WTC11 (cell line): ENCODE measurements at regions not wholly inside any gene's neighbourhood (a gene's known extent, or its start where the extent isn't known, plus 50 kb on each side); places are given as distances from the start of the nearest gene placed in this dataset.

Experiments used
- ATAC-seq: fragments of 200-7000 bp; cut with Tn5 transposase; 2 replicates; pipeline ENCODE4 v1.10.0; 2021; ENCODE audit warnings: mild to moderate bottlenecking, moderate library complexity
- CTCF ChIA-PET: fragments of 300-600 bp; sonication (Branson Sonifier 250); formaldehyde crosslinking; loops from one replicate; lab custom pipeline; 2021; ENCODE audit warnings: antibody characterized with exemption; lab: Charles Lee
- POLR2A ChIA-PET: fragments of 350-600 bp; sonication (Branson Sonifier 250); formaldehyde crosslinking; loops from one replicate; lab custom pipeline; 2021; ENCODE audit warnings: antibody characterized with exemption; lab: Charles Lee
- DNase-seq: peaks from one replicate; pipeline ENCODE4 v3.0.0; 2021; ENCODE audit warnings: low spot score
- H3K27ac Mint-ChIP-seq: 2 replicates; pipeline ENCODE4 v1.8.0; 2021; ENCODE audit warnings: mixed read lengths
- H3K27me3 Mint-ChIP-seq: 2 replicates; pipeline ENCODE4 v1.8.0; 2021; ENCODE audit warnings: low read depth, mild to moderate bottlenecking, moderate library complexity, mixed read lengths
- H3K36me3 Mint-ChIP-seq: 2 replicates; pipeline ENCODE4 v1.8.0; 2021; ENCODE audit warnings: mixed read lengths
- H3K4me1 Mint-ChIP-seq: 2 replicates; pipeline ENCODE4 v1.8.0; 2022; ENCODE audit warnings: mixed read lengths
- H3K4me3 Mint-ChIP-seq: 2 replicates; pipeline ENCODE4 v1.8.0; 2021; ENCODE audit warnings: mild to moderate bottlenecking, moderate library complexity, mixed read lengths
- H3K9me3 Mint-ChIP-seq: 2 replicates; pipeline ENCODE4 v1.8.0; 2021; ENCODE audit warnings: mixed read lengths
- ARID4B ChIP-seq: sonication (generic); formaldehyde crosslinking; IDR thresholded peaks from 2 replicates; pipeline ENCODE4 v1.8.0; 2023; ENCODE audit warnings: missing genetic modification reagents, mild to moderate bottlenecking, borderline replicate concordance
- ELF4 ChIP-seq: sonication (generic); formaldehyde crosslinking; IDR thresholded peaks from 2 replicates; pipeline ENCODE4 v1.8.1; 2022; ENCODE audit warnings: low read depth, mild to moderate bottlenecking, moderate library complexity, missing genetic modification reagents
- GABPB1 ChIP-seq: sonication (generic); formaldehyde crosslinking; IDR thresholded peaks from 2 replicates; pipeline ENCODE4 v1.8.1; 2023; ENCODE audit warnings: mild to moderate bottlenecking, missing genetic modification reagents
- JUN ChIP-seq: sonication (generic); formaldehyde crosslinking; IDR thresholded peaks from 2 replicates; pipeline ENCODE4 v1.8.0; 2023; ENCODE audit warnings: mild to moderate bottlenecking, missing genetic modification reagents
- TEAD1 ChIP-seq: sonication (generic); formaldehyde crosslinking; IDR thresholded peaks from 2 replicates; pipeline ENCODE4 v1.8.0; 2022; ENCODE audit warnings: mild to moderate bottlenecking, missing genetic modification reagents
- ZNF219 ChIP-seq: sonication (generic); formaldehyde crosslinking; IDR thresholded peaks from 2 replicates; pipeline ENCODE4 v1.8.0; 2023; ENCODE audit warnings: missing genetic modification reagents, mild to moderate bottlenecking, borderline replicate concordance
- ZNF232 ChIP-seq: sonication (generic); formaldehyde crosslinking; IDR thresholded peaks from 2 replicates; pipeline ENCODE4 v1.8.0; 2022; ENCODE audit warnings: mild to moderate bottlenecking, missing genetic modification reagents
- ZNF263 ChIP-seq: sonication (generic); formaldehyde crosslinking; IDR thresholded peaks from 2 replicates; pipeline ENCODE4 v1.8.1; 2022; ENCODE audit warnings: low read depth, mild to moderate bottlenecking, moderate library complexity, missing genetic modification reagents
- TF ChIP-seq, protein P1 (sequence below): fragments of 250-450 bp; sonication (Bioruptor Pico); IDR thresholded peaks from 2 replicates; pipeline ENCODE4 v1.9.0; 2021; ENCODE audit warnings: moderate library complexity, mild to moderate bottlenecking, inconsistent platforms, borderline replicate concordance
- TF ChIP-seq, protein P2 (sequence below): fragments of 250-450 bp; sonication (Bioruptor Pico); IDR thresholded peaks from 2 replicates; pipeline ENCODE4 v1.9.0; 2021; ENCODE audit warnings: mild to moderate bottlenecking
- TF ChIP-seq, protein P3 (sequence below): fragments of 250-450 bp; sonication (Bioruptor Pico); IDR thresholded peaks from 2 replicates; pipeline ENCODE4 v1.9.0; 2021; ENCODE audit warnings: mild to moderate bottlenecking, borderline replicate concordance
- TF ChIP-seq, protein P4 (sequence below): sonication (generic); formaldehyde crosslinking; IDR thresholded peaks from 2 replicates; pipeline ENCODE4 v1.8.1; 2023; ENCODE audit warnings: mild to moderate bottlenecking, moderate library complexity, missing genetic modification reagents
- TF ChIP-seq, protein P5 (sequence below): sonication (generic); formaldehyde crosslinking; IDR thresholded peaks from 2 replicates; pipeline ENCODE4 v1.8.0; 2022; ENCODE audit warnings: missing genetic modification reagents
- TF ChIP-seq, protein P6 (sequence below): fragments of 250-450 bp; sonication (Bioruptor Pico); IDR thresholded peaks from 2 replicates; pipeline ENCODE4 v1.9.0; 2021; ENCODE audit warnings: mild to moderate bottlenecking
- TF ChIP-seq, protein P7 (sequence below): sonication (generic); formaldehyde crosslinking; IDR thresholded peaks from 2 replicates; pipeline ENCODE4 v1.8.0; 2022; ENCODE audit warnings: mild to moderate bottlenecking, missing genetic modification reagents

GRCh38 chr22:48361099-48361639 is 1466.5 kb downstream of the BRD1 start:
- ChIA-PET CTCF (no interaction called here), POLR2A (no interaction called here)
- H3K4me1 Mint-ChIP-seq: peaks cover 28% of the 10 kb centered on the region
- no peak overlapping the region for H3K27ac Mint-ChIP-seq
- no peaks in the 10 kb centered on the region for H3K9me3 Mint-ChIP-seq
- no peak overlapping the region for H3K4me3 Mint-ChIP-seq
- peaks cover 5% of the 10 kb centered on the region for H3K27me3 Mint-ChIP-seq
- no peaks in the 10 kb centered on the region for H3K36me3 Mint-ChIP-seq
- ATAC-seq: no peak
- no peak for DNase-seq
- TF ChIP-seq ZNF219 (CRISPR knock-in tag): no peak
- no peak for TF ChIP-seq ELF4 (CRISPR knock-in tag)
- TF ChIP-seq, protein P1, sequence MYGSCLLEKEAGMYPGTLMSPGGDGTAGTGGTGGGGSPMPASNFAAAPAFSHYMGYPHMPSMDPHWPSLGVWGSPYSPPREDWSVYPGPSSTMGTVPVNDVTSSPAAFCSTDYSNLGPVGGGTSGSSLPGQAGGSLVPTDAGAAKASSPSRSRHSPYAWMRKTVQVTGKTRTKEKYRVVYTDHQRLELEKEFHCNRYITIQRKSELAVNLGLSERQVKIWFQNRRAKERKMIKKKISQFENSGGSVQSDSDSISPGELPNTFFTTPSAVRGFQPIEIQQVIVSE (CRISPR knock-in tag): no peak
- TF ChIP-seq GABPB1 (CRISPR knock-in tag): no peak
- TF ChIP-seq, protein P2, sequence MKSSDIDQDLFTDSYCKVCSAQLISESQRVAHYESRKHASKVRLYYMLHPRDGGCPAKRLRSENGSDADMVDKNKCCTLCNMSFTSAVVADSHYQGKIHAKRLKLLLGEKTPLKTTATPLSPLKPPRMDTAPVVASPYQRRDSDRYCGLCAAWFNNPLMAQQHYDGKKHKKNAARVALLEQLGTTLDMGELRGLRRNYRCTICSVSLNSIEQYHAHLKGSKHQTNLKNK (CRISPR knock-in tag): no peak
- TF ChIP-seq, protein P3, sequence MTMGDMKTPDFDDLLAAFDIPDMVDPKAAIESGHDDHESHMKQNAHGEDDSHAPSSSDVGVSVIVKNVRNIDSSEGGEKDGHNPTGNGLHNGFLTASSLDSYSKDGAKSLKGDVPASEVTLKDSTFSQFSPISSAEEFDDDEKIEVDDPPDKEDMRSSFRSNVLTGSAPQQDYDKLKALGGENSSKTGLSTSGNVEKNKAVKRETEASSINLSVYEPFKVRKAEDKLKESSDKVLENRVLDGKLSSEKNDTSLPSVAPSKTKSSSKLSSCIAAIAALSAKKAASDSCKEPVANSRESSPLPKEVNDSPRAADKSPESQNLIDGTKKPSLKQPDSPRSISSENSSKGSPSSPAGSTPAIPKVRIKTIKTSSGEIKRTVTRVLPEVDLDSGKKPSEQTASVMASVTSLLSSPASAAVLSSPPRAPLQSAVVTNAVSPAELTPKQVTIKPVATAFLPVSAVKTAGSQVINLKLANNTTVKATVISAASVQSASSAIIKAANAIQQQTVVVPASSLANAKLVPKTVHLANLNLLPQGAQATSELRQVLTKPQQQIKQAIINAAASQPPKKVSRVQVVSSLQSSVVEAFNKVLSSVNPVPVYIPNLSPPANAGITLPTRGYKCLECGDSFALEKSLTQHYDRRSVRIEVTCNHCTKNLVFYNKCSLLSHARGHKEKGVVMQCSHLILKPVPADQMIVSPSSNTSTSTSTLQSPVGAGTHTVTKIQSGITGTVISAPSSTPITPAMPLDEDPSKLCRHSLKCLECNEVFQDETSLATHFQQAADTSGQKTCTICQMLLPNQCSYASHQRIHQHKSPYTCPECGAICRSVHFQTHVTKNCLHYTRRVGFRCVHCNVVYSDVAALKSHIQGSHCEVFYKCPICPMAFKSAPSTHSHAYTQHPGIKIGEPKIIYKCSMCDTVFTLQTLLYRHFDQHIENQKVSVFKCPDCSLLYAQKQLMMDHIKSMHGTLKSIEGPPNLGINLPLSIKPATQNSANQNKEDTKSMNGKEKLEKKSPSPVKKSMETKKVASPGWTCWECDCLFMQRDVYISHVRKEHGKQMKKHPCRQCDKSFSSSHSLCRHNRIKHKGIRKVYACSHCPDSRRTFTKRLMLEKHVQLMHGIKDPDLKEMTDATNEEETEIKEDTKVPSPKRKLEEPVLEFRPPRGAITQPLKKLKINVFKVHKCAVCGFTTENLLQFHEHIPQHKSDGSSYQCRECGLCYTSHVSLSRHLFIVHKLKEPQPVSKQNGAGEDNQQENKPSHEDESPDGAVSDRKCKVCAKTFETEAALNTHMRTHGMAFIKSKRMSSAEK (CRISPR knock-in tag): no peak
- TF ChIP-seq, protein P4, sequence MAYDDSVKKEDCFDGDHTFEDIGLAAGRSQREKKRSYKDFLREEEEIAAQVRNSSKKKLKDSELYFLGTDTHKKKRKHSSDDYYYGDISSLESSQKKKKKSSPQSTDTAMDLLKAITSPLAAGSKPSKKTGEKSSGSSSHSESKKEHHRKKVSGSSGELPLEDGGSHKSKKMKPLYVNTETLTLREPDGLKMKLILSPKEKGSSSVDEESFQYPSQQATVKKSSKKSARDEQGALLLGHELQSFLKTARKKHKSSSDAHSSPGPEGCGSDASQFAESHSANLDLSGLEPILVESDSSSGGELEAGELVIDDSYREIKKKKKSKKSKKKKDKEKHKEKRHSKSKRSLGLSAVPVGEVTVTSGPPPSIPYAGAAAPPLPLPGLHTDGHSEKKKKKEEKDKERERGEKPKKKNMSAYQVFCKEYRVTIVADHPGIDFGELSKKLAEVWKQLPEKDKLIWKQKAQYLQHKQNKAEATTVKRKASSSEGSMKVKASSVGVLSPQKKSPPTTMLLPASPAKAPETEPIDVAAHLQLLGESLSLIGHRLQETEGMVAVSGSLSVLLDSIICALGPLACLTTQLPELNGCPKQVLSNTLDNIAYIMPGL (CRISPR knock-in tag): no peak
- TF ChIP-seq ZNF232 (CRISPR knock-in tag): no peak
- TF ChIP-seq, protein P5, sequence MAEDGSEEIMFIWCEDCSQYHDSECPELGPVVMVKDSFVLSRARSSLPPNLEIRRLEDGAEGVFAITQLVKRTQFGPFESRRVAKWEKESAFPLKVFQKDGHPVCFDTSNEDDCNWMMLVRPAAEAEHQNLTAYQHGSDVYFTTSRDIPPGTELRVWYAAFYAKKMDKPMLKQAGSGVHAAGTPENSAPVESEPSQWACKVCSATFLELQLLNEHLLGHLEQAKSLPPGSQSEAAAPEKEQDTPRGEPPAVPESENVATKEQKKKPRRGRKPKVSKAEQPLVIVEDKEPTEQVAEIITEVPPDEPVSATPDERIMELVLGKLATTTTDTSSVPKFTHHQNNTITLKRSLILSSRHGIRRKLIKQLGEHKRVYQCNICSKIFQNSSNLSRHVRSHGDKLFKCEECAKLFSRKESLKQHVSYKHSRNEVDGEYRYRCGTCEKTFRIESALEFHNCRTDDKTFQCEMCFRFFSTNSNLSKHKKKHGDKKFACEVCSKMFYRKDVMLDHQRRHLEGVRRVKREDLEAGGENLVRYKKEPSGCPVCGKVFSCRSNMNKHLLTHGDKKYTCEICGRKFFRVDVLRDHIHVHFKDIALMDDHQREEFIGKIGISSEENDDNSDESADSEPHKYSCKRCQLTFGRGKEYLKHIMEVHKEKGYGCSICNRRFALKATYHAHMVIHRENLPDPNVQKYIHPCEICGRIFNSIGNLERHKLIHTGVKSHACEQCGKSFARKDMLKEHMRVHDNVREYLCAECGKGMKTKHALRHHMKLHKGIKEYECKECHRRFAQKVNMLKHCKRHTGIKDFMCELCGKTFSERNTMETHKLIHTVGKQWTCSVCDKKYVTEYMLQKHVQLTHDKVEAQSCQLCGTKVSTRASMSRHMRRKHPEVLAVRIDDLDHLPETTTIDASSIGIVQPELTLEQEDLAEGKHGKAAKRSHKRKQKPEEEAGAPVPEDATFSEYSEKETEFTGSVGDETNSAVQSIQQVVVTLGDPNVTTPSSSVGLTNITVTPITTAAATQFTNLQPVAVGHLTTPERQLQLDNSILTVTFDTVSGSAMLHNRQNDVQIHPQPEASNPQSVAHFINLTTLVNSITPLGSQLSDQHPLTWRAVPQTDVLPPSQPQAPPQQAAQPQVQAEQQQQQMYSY (CRISPR knock-in tag): no peak
- TF ChIP-seq, protein P6, sequence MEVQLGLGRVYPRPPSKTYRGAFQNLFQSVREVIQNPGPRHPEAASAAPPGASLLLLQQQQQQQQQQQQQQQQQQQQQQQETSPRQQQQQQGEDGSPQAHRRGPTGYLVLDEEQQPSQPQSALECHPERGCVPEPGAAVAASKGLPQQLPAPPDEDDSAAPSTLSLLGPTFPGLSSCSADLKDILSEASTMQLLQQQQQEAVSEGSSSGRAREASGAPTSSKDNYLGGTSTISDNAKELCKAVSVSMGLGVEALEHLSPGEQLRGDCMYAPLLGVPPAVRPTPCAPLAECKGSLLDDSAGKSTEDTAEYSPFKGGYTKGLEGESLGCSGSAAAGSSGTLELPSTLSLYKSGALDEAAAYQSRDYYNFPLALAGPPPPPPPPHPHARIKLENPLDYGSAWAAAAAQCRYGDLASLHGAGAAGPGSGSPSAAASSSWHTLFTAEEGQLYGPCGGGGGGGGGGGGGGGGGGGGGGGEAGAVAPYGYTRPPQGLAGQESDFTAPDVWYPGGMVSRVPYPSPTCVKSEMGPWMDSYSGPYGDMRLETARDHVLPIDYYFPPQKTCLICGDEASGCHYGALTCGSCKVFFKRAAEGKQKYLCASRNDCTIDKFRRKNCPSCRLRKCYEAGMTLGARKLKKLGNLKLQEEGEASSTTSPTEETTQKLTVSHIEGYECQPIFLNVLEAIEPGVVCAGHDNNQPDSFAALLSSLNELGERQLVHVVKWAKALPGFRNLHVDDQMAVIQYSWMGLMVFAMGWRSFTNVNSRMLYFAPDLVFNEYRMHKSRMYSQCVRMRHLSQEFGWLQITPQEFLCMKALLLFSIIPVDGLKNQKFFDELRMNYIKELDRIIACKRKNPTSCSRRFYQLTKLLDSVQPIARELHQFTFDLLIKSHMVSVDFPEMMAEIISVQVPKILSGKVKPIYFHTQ (CRISPR knock-in tag): no peak
- TF ChIP-seq, protein P7, sequence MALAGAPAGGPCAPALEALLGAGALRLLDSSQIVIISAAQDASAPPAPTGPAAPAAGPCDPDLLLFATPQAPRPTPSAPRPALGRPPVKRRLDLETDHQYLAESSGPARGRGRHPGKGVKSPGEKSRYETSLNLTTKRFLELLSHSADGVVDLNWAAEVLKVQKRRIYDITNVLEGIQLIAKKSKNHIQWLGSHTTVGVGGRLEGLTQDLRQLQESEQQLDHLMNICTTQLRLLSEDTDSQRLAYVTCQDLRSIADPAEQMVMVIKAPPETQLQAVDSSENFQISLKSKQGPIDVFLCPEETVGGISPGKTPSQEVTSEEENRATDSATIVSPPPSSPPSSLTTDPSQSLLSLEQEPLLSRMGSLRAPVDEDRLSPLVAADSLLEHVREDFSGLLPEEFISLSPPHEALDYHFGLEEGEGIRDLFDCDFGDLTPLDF (CRISPR knock-in tag): no peak
- TF ChIP-seq TEAD1 (CRISPR knock-in tag): no peak
- TF ChIP-seq JUN (CRISPR knock-in tag): no peak
- TF ChIP-seq ZNF263: no peak
- TF ChIP-seq ARID4B: no peak
